ENCODE measurements at regions not wholly inside any gene's neighbourhood (a gene's known extent, or its start where the extent isn't known, plus 50 kb on each side); places are given as distances from the start of the nearest gene placed in this dataset.

DNA sequence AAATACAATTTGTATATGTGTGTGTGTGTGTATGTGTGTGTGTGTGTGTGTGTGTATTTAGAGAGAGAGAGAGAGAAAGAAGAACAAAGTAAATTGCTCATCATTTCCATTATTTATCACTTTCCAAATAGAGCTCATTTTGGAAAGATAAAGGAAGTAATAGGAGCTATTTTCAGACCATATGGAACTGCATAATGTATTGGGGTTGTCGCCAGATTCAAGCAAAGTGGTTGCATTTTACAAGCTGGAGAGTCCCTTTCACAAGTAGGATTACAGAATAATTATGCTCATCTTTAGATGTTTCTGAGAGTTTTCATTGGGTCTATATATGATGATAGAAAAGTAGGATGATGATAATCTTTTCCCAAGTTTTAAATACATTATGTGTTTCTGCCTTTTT, 842.7 kb upstream of the SLC10A2 start:
- TF ChIP-seq, protein P1, sequence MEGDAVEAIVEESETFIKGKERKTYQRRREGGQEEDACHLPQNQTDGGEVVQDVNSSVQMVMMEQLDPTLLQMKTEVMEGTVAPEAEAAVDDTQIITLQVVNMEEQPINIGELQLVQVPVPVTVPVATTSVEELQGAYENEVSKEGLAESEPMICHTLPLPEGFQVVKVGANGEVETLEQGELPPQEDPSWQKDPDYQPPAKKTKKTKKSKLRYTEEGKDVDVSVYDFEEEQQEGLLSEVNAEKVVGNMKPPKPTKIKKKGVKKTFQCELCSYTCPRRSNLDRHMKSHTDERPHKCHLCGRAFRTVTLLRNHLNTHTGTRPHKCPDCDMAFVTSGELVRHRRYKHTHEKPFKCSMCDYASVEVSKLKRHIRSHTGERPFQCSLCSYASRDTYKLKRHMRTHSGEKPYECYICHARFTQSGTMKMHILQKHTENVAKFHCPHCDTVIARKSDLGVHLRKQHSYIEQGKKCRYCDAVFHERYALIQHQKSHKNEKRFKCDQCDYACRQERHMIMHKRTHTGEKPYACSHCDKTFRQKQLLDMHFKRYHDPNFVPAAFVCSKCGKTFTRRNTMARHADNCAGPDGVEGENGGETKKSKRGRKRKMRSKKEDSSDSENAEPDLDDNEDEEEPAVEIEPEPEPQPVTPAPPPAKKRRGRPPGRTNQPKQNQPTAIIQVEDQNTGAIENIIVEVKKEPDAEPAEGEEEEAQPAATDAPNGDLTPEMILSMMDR (IDR thresholded peaks at IDR 0.05; ENCODE audit: low read length), result no peak
- TF ChIP-seq EZH2 (IDR thresholded peaks at IDR 0.05; ENCODE audit: borderline replicate concordance, low read length), result no peak
